GM23338 (cell line): ENCODE measurements at regions not wholly inside any gene's neighbourhood (a gene's known extent, or its start where the extent isn't known, plus 50 kb on each side); places are given as distances from the start of the nearest gene placed in this dataset.

ENCODE experiments used
- ATAC-seq: fragments of 200-7000 bp; cut with Tn5 transposase; 3 replicates; pipeline ENCODE4 v1.9.1; 2020
- DNase-seq: peaks from one replicate; pipeline ENCODE4 v3.0.0-alpha.2; 2015; ENCODE audit warnings: low spot score
- H2AFZ ChIP-seq: fragments of 200-600 bp; sonication (generic); 2 replicates; pipeline ENCODE4 v1.8.0; 2016; ENCODE audit warnings: antibody characterized with exemption, mild to moderate bottlenecking, moderate library complexity
- H3F3A ChIP-seq: fragments of 200-600 bp; sonication (generic); replicated peaks from 2 replicates; pipeline ENCODE4 v1.8.0; 2017; ENCODE audit warnings: antibody characterized with exemption, mixed run types, low read depth
- H3K27ac ChIP-seq: fragments of 200-600 bp; sonication (generic); 2 replicates; pipeline ENCODE4 v1.6.1; 2016; ENCODE audit warnings: low read depth
- H3K27me3 ChIP-seq: fragments of 200-600 bp; sonication (generic); 2 replicates; pipeline ENCODE4 v1.8.0; 2016; ENCODE audit warnings: mild to moderate bottlenecking, mixed run types, moderate library complexity; ENCODE audit not compliant: insufficient read depth
- H3K36me3 ChIP-seq: fragments of 200-600 bp; sonication (generic); 2 replicates; pipeline ENCODE4 v1.8.0; 2016; ENCODE audit warnings: mild to moderate bottlenecking; ENCODE audit not compliant: insufficient read depth
- H3K4me1 ChIP-seq: fragments of 200-600 bp; sonication (generic); 2 replicates; pipeline ENCODE4 v1.8.0; 2016; ENCODE audit warnings: mild to moderate bottlenecking, moderate library complexity; ENCODE audit not compliant: insufficient read depth
- H3K4me2 ChIP-seq: fragments of 200-600 bp; sonication (generic); 2 replicates; pipeline ENCODE4 v1.7.1; 2017; ENCODE audit warnings: mixed run types
- H3K4me3 ChIP-seq: fragments of 200-600 bp; sonication (generic); 2 replicates; pipeline ENCODE4 v1.6.1; 2016; ENCODE audit warnings: mixed run types
- H3K79me2 ChIP-seq: fragments of 200-600 bp; sonication (generic); replicated peaks from 2 replicates; pipeline ENCODE4 v1.8.0; 2017; ENCODE audit warnings: mild to moderate bottlenecking; ENCODE audit not compliant: insufficient read depth
- H3K9me2 ChIP-seq: fragments of 200-600 bp; sonication (generic); 2 replicates; pipeline ENCODE4 v1.8.0; 2017; ENCODE audit not compliant: insufficient read depth
- H4K20me1 ChIP-seq: fragments of 200-600 bp; sonication (generic); replicated peaks from 2 replicates; pipeline ENCODE4 v1.8.0; 2017; ENCODE audit warnings: mild to moderate bottlenecking; ENCODE audit not compliant: insufficient read depth
- H3K27ac Mint-ChIP-seq: 2 replicates; pipeline ENCODE4 v1.8.0; 2020; ENCODE audit warnings: inconsistent platforms, mild to moderate bottlenecking, moderate library complexity, mixed read lengths
- H3K27me3 Mint-ChIP-seq: 3 replicates; pipeline ENCODE4 v1.8.0; 2022; ENCODE audit warnings: low read depth, mild to moderate bottlenecking, moderate library complexity, mixed read lengths, inconsistent platforms; ENCODE audit not compliant: insufficient read depth, poor library complexity
- H3K36me3 Mint-ChIP-seq: 3 replicates; pipeline ENCODE4 v1.8.0; 2021; ENCODE audit warnings: low read depth, mild to moderate bottlenecking, inconsistent platforms, moderate library complexity, mixed read lengths
- H3K4me1 Mint-ChIP-seq: 3 replicates; pipeline ENCODE4 v1.8.0; 2020; ENCODE audit warnings: mild to moderate bottlenecking, inconsistent platforms, mixed read lengths
- H3K4me3 Mint-ChIP-seq: 3 replicates; pipeline ENCODE4 v1.8.0; 2021; ENCODE audit warnings: moderate library complexity, mild to moderate bottlenecking, inconsistent platforms, mixed read lengths
- H3K9me3 Mint-ChIP-seq: 3 replicates; pipeline ENCODE4 v1.8.0; 2020; ENCODE audit warnings: moderate library complexity, mild to moderate bottlenecking, inconsistent platforms, mixed read lengths
- CREB1 ChIP-seq: fragments of 250-450 bp; sonication (Bioruptor Pico); IDR thresholded peaks from 2 replicates; pipeline ENCODE4 v1.5.0; 2020; ENCODE audit warnings: low read depth, mild to moderate bottlenecking, moderate library complexity
- EZH2 ChIP-seq: fragments of 200-600 bp; sonication (generic); IDR thresholded peaks from one replicate; pipeline ENCODE4 v1.8.0; 2017; ENCODE audit warnings: antibody characterized with exemption, mild to moderate bottlenecking, low read depth; ENCODE audit not compliant: unreplicated experiment
- JUNB ChIP-seq: IDR thresholded peaks from one replicate; pipeline ENCODE4 v1.6.1; 2016; ENCODE audit warnings: antibody characterized with exemption; ENCODE audit not compliant: unreplicated experiment
- NANOG ChIP-seq: IDR thresholded peaks from 2 replicates; pipeline ENCODE4 v1.6.1; 2016; ENCODE audit warnings: antibody characterized with exemption, borderline replicate concordance
- POLR2AphosphoS5 ChIP-seq: IDR thresholded peaks from 2 replicates; pipeline ENCODE4 v1.6.1; 2016; ENCODE audit warnings: antibody characterized with exemption, low read depth
- ZNF114 ChIP-seq: fragments of 250-450 bp; sonication (Bioruptor Pico); IDR thresholded peaks from 2 replicates; pipeline ENCODE4 v1.5.0; 2020; ENCODE audit warnings: mild to moderate bottlenecking, moderate library complexity
- ZNF462 ChIP-seq: fragments of 250-450 bp; sonication (Bioruptor Pico); IDR thresholded peaks from 2 replicates; pipeline ENCODE4 v1.5.0; 2020; ENCODE audit warnings: mild to moderate bottlenecking, moderate library complexity
- TF ChIP-seq, protein P1 (sequence below): IDR thresholded peaks from one replicate; pipeline ENCODE4 v1.6.1; 2018; ENCODE audit warnings: antibody characterized with exemption; ENCODE audit not compliant: unreplicated experiment
- TF ChIP-seq, protein P2 (sequence below): IDR thresholded peaks from 2 replicates; pipeline ENCODE4 v1.6.1; 2016; ENCODE audit warnings: antibody characterized with exemption

GRCh38 chr4:33989820-33990443 lies 2254.4 kb downstream of the ARAP2 start:
- DNase-seq, result no peak
- H3K9me2 ChIP-seq, result no peaks in the 10 kb centered on the region
- no peaks in the 10 kb centered on the region for H3K27me3 ChIP-seq
- peaks cover 3% of the 10 kb centered on the region for H3K4me1 Mint-ChIP-seq
- no peaks in the 10 kb centered on the region for H3K9me3 Mint-ChIP-seq
- H3K36me3 Mint-ChIP-seq, result peaks cover 4% of the 10 kb centered on the region; the same call in 2 of the 3 replicates
- no peak overlapping the region for H3K4me3 Mint-ChIP-seq
- H3K27me3 Mint-ChIP-seq, result no peaks in the 10 kb centered on the region
- no peaks in the 10 kb centered on the region for H3K4me1 ChIP-seq
- H2AFZ ChIP-seq, result no peak overlapping the region
- no peaks in the 10 kb centered on the region for H3K36me3 ChIP-seq
- TF ChIP-seq, protein P1, sequence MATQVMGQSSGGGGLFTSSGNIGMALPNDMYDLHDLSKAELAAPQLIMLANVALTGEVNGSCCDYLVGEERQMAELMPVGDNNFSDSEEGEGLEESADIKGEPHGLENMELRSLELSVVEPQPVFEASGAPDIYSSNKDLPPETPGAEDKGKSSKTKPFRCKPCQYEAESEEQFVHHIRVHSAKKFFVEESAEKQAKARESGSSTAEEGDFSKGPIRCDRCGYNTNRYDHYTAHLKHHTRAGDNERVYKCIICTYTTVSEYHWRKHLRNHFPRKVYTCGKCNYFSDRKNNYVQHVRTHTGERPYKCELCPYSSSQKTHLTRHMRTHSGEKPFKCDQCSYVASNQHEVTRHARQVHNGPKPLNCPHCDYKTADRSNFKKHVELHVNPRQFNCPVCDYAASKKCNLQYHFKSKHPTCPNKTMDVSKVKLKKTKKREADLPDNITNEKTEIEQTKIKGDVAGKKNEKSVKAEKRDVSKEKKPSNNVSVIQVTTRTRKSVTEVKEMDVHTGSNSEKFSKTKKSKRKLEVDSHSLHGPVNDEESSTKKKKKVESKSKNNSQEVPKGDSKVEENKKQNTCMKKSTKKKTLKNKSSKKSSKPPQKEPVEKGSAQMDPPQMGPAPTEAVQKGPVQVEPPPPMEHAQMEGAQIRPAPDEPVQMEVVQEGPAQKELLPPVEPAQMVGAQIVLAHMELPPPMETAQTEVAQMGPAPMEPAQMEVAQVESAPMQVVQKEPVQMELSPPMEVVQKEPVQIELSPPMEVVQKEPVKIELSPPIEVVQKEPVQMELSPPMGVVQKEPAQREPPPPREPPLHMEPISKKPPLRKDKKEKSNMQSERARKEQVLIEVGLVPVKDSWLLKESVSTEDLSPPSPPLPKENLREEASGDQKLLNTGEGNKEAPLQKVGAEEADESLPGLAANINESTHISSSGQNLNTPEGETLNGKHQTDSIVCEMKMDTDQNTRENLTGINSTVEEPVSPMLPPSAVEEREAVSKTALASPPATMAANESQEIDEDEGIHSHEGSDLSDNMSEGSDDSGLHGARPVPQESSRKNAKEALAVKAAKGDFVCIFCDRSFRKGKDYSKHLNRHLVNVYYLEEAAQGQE, result no peak
- TF ChIP-seq NANOG (no peak), EZH2 (no peak), ZNF114 (CRISPR knock-in tag) (no peak), JUNB (no peak), CREB1 (CRISPR knock-in tag) (no peak), POLR2AphosphoS5 (no peak), ZNF462 (CRISPR knock-in tag) (no peak)
- TF ChIP-seq, protein P2, sequence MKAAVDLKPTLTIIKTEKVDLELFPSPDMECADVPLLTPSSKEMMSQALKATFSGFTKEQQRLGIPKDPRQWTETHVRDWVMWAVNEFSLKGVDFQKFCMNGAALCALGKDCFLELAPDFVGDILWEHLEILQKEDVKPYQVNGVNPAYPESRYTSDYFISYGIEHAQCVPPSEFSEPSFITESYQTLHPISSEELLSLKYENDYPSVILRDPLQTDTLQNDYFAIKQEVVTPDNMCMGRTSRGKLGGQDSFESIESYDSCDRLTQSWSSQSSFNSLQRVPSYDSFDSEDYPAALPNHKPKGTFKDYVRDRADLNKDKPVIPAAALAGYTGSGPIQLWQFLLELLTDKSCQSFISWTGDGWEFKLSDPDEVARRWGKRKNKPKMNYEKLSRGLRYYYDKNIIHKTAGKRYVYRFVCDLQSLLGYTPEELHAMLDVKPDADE, result no peak
- ATAC-seq, result no peak
- H3K4me2 ChIP-seq, result no peak overlapping the region
- no peaks in the 10 kb centered on the region for H3F3A ChIP-seq
- H4K20me1 ChIP-seq, result no peaks in the 10 kb centered on the region
- H3K4me3 ChIP-seq, result no peak overlapping the region
- H3K27ac Mint-ChIP-seq, result no peak overlapping the region
- H3K79me2 ChIP-seq, result no peaks in the 10 kb centered on the region
- H3K27ac ChIP-seq, result no peak overlapping the region
